Pancreas (tissue), 10 donors: ENCODE measurements at regions not wholly inside any gene's neighbourhood (a gene's known extent, or its start where the extent isn't known, plus 50 kb on each side); places are given as distances from the start of the nearest gene placed in this dataset.
"Not testable (repeated sequence)": the region's sequence is repeated elsewhere in the genome, so short reads cannot be mapped to it uniquely, and the experiment has no call there.

Source experiments
- ATAC-seq, 4 donors: fragments of 200-7000 bp; cut with Tn5 transposase; one replicate each; pipeline versions ENCODE4 v1.8.0 to v1.9.1; 2020; ENCODE audit warnings: mild to moderate bottlenecking in 4 of 4, moderate library complexity in 4 of 4
- DNase-seq, 6 donors: peaks; one replicate each; pipeline ENCODE4 v3.0.0-alpha.2; 2020
- FAIRE-seq: peaks from 2 replicates; lab custom pipeline; 2012; peaks lifted over from hg19 to GRCh38; lab: Jason Lieb, UNC
- H3K27ac ChIP-seq, 4 donors: fragments of 200-600 bp; sonication (generic); 1 replicate in 3 of 4; 2 replicates in 1 of 4; pipeline versions ENCODE4 v1.5.0 to v1.8.0; 2020
- H3K27me3 ChIP-seq, 4 donors: fragments of 200-600 bp; one replicate each; pipeline ENCODE4 v1.8.0; 2021
- H3K36me3 ChIP-seq, 3 donors: fragments of 200-600 bp; sonication (generic) in 1 of 3; one replicate each; pipeline versions ENCODE4 v1.5.0 to v1.8.0; 2020 to 2021
- H3K4me1 ChIP-seq, 3 donors: fragments of 200-600 bp; one replicate each; pipeline ENCODE4 v1.8.0; 2021
- H3K4me3 ChIP-seq, 4 donors: fragments of 200-600 bp; sonication (generic) in 2 of 4; one replicate each; pipeline versions ENCODE4 v1.5.0 to v1.8.0; 2020 to 2021
- H3K9me3 ChIP-seq, 4 donors: fragments of 200-600 bp; one replicate each; pipeline ENCODE4 v1.8.0; 2021
- CTCF ChIP-seq, 4 donors: fragments of 200-600 bp; sonication (generic) in 3 of 4; IDR thresholded peaks; one replicate each; pipeline versions ENCODE4 v1.5.0 to v1.8.0; 2021; ENCODE audit warnings: antibody characterized with exemption in 4 of 4
- WGBS, 2 donors: extraction: QIAGEN DNeasy Blood & Tissue Kit; methylation state at CpG; one replicate each; pipeline ENCODE4 v1.1.7; 2013; 5-methylcytosine and 5-hydroxymethylcytosine counted together
- intact Hi-C, 3 donors: fragments of 100-400 bp; cut with DNase I; formaldehyde crosslinking; loops; one replicate each; pipeline versions ENCODE4 v1.11.1 to v1.14.2; 2022
- donor health status: healthy with polysubstance abuse.
- donor health status: DM: no; HTN: no; CAD: no; lungs with moderate emphysema.
- donor health status: DM: no; HTN: no; CAD: no.
- donor health status: control.
- donor health status: control.
- donor health status: Bipolar disorder and iron deficiency.
- donor health status: DM: yes; HTN: yes; CAD: no.
- donor health status: DM: no; HTN: no; CAD: no.
- donor health status: DM: no; HTN: no; CAD: no.
- donor health status: DM: yes; HTN: yes; CAD: no.

- Histone ChIP-seq H3K27me3 (no peaks in the 10 kb centered on the region), H3K4me1 (no peaks in the 10 kb centered on the region), H3K4me3 (no peak overlapping the region), H3K27ac (no peak overlapping the region), H3K9me3 (no peaks in the 10 kb centered on the region), H3K36me3 (no peaks in the 10 kb centered on the region)
- ATAC-seq = peak in 2 of 4 donors; percentile 18 to 60
- no peak for TF ChIP-seq CTCF (IDR thresholded peaks at IDR 0.05)
- FAIRE-seq = no peak
- DNase-seq = no peak
- intact Hi-C loops = no loop called here
- 92 to 93% methylated on average over 2 of the region's 2 CpGs for WGBS, 2 donors
These were observed 107.5 kb upstream of the SPATS2L start for GRCh38 chr2:200199005-200199404.

GRCh38 chr2:200199576-200200263, 106.8 kb upstream of the SPATS2L start:
- FAIRE-seq (no peak), DNase-seq (peak in 1 of 6 donors; percentile 30), ATAC-seq (no peak)
- H3K36me3 ChIP-seq = no peaks in the 10 kb centered on the region
- WGBS, 2 donors = 93 to 98% methylated on average over 4 of the region's 4 CpGs
- no peaks in the 10 kb centered on the region for H3K4me1 ChIP-seq
- no peak for TF ChIP-seq CTCF (IDR thresholded peaks at IDR 0.05)
- H3K4me3 ChIP-seq = no peak overlapping the region
- intact Hi-C loops = no loop called here
- no peak overlapping the region for H3K27ac ChIP-seq
- no peaks in the 10 kb centered on the region for H3K27me3 ChIP-seq
- no peaks in the 10 kb centered on the region for H3K9me3 ChIP-seq

- intact Hi-C loops, H3K4me3 ChIP-seq, DNase-seq, H3K27me3 ChIP-seq, FAIRE-seq, ATAC-seq, H3K4me1 ChIP-seq, H3K9me3 ChIP-seq, H3K36me3 ChIP-seq, H3K27ac ChIP-seq: not testable (repeated sequence)
- WGBS, 2 donors = 95 to 96% methylated on average over 4 of the region's 4 CpGs
These were observed 104.7 kb upstream of the SPATS2L start for GRCh38 chr2:200201839-200202238.

- no peak for TF ChIP-seq CTCF (IDR thresholded peaks at IDR 0.05)
- no peak overlapping the region for H3K4me3 ChIP-seq
- no peaks in the 10 kb centered on the region for H3K9me3 ChIP-seq
- H3K27ac ChIP-seq = no peak overlapping the region
- DNase-seq (no peak), ATAC-seq (no peak), FAIRE-seq (no peak)
- no peaks in the 10 kb centered on the region for H3K36me3 ChIP-seq
- intact Hi-C loops = no loop called here
- H3K4me1 ChIP-seq = no peaks in the 10 kb centered on the region
- 96 to 98% methylated on average over 2 of the region's 2 CpGs for WGBS, 2 donors
- H3K27me3 ChIP-seq = no peaks in the 10 kb centered on the region
These were observed 103.1 kb upstream of the SPATS2L start for GRCh38 chr2:200203381-200203827.

- intact Hi-C loops = no loop called here
- no peak overlapping the region for H3K4me3 ChIP-seq
These were observed 98.5 kb upstream of the SPATS2L start for GRCh38 chr2:200208041-200208440.

More at GRCh38 chr2:200208041-200208440, 98.5 kb upstream of the SPATS2L start:
- Histone ChIP-seq H3K27ac (no peak overlapping the region), H3K9me3 (no peaks in the 10 kb centered on the region), H3K36me3 (no peaks in the 10 kb centered on the region), H3K27me3 (no peaks in the 10 kb centered on the region), H3K4me1 (peaks cover 0 to 3% (median 0%) of the 10 kb centered on the region in 3 donors)
- ATAC-seq (no peak), FAIRE-seq (no peak), DNase-seq (no peak)
- WGBS, 2 donors = 63 to 65% methylated on average over 3 of the region's 3 CpGs
- TF ChIP-seq CTCF (IDR thresholded peaks at IDR 0.05) = no peak
